ENCODE measurements at regions not wholly inside any gene's neighbourhood (a gene's known extent, or its start where the extent isn't known, plus 50 kb on each side); places are given as distances from the start of the nearest gene placed in this dataset.
"Not testable (repeated sequence)": the region's sequence is repeated elsewhere in the genome, so short reads cannot be mapped to it uniquely, and the experiment has no call there.

DNA sequence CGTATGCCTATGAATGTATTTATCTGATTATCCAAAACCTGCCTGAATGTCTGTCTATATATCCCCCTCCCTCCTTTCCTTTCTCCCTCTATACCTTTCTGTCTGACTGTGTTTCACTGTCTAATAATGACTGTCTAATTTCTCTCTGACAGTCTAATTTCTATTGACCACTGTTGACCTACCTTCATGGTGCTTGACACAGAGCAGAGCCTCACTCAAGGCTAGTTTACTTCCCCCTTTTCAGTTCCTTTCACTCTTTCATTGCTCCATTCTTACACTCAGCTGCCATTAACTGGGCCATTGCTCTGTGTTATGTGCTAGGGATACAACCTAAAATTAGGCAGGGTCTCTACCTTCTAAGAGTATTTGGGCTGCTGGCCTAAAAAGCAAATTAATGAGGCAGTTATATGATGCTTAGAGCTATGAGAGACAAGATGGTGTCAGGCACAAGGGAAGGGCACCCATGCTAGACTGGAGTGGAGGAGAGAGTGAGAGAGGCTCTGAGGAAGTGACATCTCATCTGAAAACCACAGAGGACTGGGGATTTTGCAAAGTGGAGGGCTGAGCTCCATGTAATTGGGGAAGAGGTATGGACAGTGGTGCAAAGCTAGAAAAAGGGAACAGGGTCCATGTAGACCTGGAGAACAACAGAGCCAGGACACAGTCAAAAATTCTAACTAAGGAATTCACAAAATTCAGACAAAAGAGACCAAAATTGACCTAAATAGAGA, 348.6 kb upstream of the CHRNA7 start:
- not testable (repeated sequence) for DNase-seq (ENCODE audit: low read depth)

DNA sequence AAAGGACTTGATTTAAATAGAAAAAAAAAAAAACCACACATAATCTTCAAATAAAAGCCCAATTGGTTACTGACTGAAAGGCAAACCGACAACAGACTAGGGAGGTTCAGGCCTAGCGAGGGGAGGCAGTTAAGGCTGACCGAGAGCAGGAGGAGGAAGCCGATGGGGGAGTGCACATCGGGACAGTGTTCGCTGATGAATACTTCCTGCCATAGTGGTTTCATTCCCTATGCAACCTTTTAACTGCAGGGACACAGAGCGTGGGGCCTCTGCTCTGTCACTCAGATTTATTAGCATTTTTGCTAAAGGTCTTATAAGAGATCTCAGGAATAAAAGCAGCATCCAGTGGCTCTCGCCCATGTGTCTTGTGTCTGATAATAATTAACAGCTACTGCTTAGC, 343.2 kb upstream of the CHRNA7 start:
- DNase-seq (ENCODE audit: low read depth): not testable (repeated sequence)

DNA sequence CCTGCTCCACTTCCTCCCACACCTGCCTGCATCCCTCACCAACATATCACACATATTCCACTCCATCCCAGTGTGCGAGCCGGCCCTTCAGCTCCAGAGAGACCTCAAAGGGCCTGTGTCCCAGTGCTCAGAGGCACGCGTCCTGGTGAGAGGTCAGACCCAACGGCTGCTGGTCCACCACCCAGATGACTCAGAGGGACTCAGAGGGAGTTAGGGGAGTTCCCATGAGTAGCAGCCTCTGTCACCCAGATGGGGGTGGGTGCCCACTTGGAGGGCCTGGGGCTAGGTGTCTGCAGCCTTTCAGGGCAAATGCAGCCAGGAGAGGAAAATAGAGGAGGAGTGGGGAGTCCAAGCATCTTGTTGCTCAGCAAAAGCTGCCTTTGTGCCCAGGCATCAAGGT, 333.8 kb upstream of the CHRNA7 start:
- not testable (repeated sequence) for DNase-seq (ENCODE audit: low read depth)

DNA sequence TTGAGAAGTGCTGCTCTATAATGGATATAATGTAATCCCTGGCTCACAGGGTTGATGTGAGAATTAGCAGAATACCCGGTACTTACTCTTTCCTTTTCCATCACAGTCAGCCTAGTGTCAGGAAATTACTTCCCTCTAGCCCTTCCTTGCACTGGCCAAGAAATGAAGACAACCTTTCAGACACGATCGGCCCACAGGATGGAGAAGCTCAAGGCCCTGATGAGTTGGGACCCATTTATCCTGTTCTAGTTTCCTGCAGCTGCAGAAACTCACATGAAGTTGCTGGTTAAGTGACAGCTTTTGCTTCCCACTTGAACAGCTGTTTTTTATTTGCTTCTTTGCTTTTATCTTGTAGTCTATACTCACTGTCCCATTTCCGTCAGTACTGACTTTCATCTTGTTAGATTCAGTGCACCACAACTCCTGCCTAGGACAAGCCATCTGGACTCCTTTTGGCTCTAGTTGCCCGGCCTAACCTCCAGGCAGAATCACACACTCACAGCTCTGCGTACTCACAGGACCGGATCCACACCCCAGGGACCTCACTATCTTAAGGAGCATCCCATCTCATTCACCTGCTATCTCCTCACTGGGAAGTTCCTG, 325.1 kb upstream of the CHRNA7 start:
- DNase-seq (ENCODE audit: low read depth): not testable (repeated sequence)

DNA sequence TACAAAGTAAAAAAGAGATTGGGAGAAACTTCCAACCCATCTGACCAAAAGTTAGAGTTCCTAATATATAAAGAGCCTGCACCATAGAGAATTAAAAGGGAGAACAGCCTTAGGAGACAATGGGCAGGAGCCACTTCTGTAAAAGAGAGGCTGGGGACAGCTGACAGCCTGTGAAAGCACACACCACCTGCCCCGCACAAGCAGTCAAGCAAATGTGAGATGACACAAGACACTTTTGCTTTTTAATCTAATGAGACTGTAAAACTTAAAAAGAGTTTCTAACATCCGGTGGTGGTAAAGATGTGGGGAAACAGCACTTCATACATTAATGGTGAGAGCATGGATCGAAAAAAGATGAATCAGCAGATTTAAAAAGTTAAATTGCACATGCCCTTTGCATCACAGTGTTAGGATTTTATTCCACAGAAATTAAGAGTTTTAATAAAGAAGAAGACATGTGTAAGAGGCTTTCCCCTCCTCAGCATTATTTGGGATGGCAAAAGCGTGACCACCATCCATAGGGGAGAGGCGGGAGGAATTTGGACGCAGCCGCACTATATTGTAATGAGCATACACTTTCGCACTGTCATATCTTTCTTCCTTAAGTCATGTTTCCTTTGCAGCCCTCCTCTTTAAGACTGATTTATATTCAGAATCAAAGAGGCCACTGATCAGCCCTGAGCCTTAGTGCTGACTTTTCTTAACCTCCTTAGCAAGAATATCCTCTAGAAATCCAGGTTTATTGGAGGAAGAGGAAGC, 322.2 kb upstream of the CHRNA7 start:
- DNase-seq (ENCODE audit: low read depth): not testable (repeated sequence)

DNA sequence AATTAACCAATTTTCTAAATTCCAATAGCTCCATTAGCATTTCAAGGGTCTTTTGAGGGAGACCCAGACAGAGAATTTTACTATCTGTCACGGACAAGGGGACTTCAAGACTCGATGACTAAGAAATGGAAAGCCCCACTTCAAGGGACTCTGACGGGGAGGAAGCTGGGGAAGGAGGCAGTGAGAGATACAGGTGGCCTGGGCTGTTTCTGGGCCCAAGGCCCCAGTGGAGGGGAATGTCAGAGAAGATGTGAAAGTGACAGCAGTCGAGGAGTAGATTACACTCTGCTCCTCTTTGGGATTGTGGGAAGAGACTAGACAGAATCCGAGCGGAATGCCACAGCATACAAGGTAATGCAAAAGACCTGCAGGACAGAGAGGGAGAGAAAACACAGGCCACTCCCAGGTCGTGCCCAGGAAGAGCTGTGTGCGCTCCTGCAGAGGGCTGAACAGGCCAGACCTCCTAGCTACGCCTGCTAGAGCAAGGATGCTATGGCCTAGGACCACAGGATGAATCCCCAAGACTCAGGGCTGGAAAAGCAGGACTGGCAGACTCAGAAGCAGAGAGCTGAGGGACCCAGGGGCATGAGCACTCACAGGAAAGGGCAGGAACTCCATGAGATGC, 321.5 kb upstream of the CHRNA7 start:
- DNase-seq (ENCODE audit: low read depth): not testable (repeated sequence)

DNA sequence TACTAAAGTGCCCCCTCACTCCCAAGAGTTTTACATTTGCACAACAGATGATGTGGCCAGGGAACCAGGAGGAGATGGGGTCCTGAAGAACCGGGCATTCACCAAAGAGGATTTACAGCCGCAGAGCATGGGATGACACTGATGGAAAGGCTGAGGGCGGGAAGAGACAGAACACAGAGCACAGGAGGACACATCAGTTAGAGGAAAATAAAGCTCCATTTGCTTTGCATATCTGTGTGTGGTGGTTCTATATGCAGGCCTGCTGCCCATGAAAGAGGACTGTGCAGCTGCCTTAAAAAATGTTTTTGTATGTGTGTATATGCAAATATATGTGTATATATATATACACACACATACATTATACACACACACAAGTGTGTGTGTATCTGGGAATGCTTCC, 320.8 kb upstream of the CHRNA7 start:
- DNase-seq (ENCODE audit: low read depth): not testable (repeated sequence)

DNA sequence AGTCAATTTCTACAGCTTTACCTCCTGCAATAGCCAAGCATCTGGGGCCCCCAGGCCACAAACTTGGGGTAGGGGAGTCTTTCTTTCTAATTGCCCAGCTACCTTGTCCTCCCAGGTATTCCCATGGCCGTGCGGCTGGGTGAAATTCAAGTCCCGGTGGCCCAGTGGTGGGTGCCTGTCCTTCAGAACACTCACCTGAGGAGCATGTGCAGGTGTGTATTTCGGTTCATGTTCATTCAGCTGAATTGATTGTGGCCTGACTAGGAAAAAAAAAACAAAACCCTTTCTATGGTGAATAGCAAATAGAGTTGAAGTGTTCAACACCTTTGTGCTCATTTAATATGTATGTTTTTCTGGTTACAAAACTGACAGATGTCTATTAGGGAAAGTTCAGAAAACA, 319.5 kb upstream of the CHRNA7 start:
- DNase-seq (ENCODE audit: low read depth): not testable (repeated sequence)

DNA sequence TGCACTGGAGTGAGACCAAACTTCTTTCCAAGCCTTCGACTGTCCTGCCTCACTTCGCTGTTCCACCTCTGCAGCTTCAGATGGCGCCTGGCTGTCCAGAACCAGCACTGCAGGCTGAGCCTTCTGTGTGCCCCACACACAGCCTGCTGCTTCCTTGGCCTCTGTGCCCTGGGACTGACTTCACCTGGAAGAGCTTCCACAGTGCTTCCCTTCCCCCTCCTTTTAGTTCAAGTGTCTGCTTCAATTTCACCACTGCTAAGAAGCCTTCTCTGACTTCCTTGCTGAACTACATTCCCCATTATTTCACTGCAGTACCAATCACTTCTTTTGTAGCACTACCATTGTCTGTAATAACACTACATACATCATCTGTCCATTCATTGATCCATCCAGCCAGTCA, 315.1 kb upstream of the CHRNA7 start:
- DNase-seq (ENCODE audit: low read depth): not testable (repeated sequence)

DNA sequence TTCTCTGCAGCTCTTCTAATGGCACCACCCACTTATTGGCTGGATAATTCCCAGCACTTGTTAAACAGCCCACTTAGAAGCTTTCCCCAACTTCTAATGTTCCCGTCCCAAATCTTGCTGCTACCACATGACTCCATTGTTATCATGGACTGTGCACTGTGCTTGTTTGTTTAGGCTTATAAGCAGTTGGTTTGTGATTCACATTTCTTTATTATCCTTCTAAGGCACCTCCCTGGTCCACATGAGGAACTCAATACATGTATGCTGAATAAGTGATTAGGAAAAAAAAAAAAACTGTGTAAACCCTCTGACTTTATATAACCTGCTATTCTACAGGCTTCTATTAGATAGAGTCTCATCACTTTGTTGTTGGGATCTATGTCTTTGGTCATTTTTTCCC, 311.7 kb upstream of the CHRNA7 start:
- DNase-seq (ENCODE audit: low read depth): not testable (repeated sequence)

DNA sequence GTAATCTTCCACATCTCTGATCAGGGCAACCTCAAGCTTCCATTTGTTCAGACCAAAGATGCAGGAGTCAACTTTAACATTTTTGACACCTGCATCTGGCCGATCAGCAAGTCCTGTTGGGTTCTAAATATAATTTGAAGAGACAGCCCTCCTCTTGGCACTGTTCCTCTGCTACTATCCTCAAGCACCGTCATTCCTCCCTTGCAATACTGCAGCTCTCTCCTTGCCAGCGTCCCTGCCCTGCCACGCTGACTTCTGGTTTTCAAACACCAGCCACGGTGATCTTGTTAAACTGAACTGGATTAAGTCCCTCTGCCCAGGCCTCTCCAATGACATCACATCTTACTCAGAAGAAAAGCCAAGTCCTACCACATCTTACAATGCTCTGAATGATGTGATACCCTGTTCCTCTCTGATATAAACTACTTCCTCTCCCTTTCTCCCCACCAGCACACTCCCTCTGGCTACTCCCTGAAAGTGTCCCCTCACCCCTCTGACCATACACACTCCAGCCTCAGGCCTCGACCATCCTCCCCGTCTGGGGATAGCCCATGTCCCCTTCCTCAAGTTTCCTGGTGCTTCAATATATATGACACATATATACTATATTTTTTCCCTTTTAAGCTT, 310.8 kb upstream of the CHRNA7 start:
- DNase-seq (ENCODE audit: low read depth): not testable (repeated sequence)

DNA sequence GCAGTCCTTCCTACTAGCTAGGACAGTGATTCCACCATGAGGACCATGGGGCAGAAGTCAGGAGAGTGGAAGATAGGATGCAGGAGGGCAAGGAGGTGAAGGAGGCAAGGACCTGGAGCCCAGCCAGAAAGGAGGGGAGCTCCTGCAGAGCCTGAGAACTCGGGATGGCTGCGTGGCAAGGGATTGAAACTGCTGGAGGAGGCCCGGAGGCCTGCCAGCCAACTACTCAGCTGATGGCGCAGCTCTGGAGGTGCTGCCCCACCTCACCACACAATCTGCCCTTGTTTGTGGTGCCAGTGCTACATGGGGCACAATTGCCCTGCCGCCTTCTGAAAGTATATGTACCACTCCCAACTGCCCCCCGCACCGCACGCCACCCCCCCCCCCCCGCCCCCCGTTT, 307.3 kb upstream of the CHRNA7 start:
- DNase-seq (ENCODE audit: low read depth): not testable (repeated sequence)

DNA sequence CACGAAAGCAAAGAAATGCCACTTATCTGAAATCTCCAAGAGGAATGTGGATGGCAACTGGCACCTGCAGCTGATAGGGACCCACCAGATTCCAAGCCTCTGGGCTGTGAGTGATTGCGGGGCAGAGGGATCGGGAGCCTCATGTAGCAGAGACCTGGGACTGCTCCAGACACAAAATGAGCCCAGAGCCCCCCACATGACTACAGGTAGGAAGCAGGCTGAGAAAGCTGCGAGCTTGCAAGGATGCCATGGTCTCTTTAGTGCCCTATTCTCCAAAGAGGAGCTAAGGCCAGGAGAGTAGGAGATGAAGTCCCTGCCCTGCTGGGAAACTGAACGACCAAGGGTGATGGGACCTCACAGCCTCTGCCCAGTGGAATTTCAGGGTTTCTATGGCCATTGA, 305.4 kb upstream of the CHRNA7 start:
- DNase-seq (ENCODE audit: low read depth): not testable (repeated sequence)

DNA sequence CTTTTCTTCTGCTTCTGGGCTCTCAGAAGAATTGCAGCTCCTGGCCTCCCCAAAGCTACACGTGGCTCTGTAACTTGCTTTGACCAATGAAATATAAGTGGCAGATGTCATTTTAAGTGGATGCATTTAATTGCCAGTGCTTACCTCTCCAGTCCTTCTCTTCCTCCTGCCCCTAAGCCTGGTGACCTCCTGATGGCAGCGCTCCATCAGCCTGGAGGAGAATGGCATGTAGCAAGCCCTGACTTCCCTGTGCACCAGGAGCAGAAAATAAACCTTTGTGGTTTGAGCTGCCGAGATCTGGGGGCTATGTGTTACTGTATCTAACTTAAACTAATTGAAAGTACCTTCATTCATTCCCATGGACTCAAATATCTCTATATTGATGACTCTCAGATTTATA, 304.7 kb upstream of the CHRNA7 start:
- DNase-seq (ENCODE audit: low read depth): not testable (repeated sequence)

DNA sequence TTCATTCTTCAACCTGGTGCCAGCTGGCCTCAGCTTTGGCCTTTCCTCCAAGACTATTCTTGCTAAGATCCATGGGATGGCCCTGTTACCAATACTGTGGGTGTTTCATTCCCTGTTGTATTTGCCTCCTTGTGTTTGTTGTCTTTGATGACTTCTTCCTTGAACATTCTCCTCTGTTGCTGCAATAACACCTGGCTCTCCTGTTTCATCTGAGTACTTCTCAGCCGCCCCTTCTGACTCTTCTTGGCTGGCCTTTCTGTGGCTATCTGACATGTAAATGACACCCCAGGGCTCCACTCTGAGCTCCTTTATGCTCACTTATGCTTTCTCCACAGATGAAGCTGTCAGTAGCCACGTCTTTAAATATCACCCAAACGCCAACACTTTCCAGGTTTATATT, 302.7 kb upstream of the CHRNA7 start:
- no peak for DNase-seq (ENCODE audit: low read depth)

DNA sequence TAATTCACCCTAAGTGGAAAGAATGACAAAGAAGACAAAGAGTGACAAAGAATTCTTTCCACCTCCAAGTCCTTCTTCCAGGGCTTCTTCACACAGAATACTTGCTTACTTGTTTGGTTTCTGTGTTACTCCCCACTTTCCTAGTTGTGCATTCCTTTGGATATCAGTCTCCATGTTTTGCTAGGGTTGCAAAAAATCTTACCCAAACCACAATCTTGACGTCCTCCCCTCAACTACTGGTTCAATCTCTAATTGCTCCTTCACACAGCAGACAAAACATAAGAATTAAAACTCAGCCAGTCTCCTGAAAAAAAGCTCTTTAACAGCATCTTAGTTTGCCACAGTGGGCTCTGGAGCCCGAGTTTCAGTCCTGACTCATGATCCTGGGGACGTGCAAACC, 297.6 kb upstream of the CHRNA7 start:
- no peak for DNase-seq (ENCODE audit: low read depth)

DNA sequence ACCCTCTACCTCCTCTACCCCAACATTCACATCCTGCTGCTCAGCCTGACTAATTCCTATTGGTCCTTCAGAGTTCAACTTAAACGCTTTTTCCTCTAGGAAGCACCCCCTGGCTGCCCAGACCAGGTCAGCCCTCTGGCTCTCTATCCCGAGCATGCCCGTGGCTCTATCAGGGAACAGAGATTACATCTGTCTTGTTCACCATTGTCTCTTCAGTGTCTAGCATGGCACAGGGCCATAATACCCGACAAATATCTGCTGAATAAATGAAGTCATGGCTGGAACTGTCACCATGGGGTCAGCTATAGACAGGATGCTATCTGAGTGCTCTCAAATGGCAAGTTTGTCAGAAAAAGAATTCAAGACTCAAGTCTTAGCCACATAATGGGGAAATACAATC, 296.9 kb upstream of the CHRNA7 start:
- DNase-seq (ENCODE audit: low read depth): no peak

DNA sequence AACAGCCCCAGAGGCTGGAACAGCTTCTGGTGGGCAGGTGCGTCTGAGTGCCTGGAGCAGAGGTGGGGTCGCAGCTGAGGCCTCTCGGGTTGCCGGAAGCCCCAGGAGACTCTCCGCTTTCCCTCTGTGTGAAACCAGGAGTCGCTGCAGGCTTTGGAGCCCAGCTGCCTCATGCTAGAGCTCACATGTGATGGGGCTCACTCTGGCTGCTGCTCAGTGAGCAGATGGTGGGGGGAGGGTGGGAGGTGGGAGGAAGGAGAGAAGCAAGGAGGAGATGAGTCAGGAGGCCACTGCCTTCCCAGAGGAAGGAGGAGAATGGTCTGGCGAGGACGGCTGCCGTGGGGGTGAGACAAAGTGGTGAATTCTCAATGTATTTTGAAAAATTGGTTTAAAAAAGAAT, 290.1 kb upstream of the CHRNA7 start:
- no peak for DNase-seq (ENCODE audit: low read depth)

DNA sequence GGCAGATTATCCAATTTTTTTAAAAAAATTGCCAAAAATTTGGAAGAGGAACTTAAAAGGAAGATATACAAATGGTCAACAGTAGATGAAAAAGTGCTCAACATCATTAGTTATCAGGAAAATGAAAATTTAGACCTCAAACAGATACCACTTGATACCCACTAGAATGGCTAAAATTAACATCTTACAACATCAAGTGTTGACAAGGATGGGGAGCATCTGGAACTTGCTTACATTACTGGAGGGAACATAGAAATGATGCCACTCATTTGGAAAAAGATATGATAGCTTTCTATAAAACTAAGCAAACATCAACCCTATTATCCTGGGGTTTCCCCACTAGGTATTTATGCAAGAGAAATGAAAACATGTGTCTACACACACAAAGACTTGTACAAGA, 284.5 kb upstream of the CHRNA7 start:
- no peak for DNase-seq (ENCODE audit: low read depth)

DNA sequence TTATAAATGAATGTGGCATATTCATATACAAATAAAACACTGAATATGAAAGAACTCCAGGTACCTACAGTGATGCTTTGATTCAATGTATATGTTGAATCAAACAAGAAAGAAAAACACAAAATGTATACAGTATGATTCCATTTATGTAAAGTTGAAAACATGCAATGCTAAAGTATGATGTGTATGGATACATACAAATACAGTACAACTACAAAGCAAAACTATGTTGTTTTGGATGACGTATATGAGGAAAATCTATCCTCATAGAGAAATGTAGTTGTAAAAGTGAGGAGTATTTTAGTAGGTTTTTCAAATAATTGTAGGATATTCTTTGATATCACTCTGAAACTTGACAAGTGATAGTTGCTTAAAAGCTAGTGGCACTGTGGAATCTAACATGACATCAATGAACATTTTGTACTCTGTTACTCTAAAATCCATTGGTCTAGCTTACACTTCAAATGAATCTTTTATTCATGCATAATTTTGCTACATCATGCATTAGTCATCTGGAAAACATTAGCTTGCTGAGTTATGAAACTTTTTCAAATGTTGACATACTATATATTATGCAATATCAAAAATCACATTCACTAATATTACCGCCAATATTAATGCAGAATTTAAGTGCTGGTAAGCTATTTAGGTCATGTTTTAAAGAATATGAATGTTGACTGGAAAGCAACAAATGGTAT, 278.1 kb upstream of the CHRNA7 start:
- peak; percentile 1 for DNase-seq (ENCODE audit: low read depth)

DNA sequence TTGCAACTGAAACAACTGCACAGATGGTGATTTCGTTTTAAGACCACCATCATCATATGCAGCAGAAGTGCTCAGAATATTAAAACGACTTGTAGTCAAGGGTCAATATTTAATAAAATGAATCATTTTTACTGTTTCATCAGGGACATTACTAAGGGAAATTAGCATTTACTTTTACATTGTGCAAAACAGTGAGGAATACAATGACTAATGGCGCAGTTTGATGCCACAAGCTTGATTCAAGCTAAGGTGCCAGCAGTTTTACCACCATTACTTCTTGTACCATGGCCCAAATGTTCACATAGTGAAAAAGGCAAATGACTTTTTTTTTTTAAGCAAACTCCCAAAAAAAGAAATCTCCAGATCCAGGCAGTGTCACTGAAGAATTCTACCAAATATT, 277.4 kb upstream of the CHRNA7 start:
- DNase-seq (ENCODE audit: low read depth): no peak

DNA sequence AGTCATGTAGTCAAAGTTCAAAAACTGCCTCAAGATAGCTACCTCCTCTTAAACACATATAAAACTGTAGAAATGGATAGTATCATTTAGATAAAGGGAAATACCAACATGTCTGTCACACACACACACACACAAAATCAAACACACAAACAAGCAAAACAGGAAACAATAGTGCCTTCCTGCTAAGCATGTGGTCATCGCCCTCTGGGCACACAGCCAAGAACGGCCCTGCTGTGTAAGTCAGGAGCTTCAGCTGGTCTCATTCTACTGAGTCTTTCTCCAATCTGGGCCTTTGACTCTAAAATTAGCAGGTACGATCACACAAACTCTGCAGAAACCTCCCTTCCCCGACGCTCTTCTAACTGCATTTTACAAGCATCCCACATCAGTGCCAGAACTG, 272.2 kb upstream of the CHRNA7 start:
- DNase-seq (ENCODE audit: low read depth): no peak

All from non-pigmented ciliary epithelial cell (primary cell).